ENCODE measurements at regions not wholly inside any gene's neighbourhood (a gene's known extent, or its start where the extent isn't known, plus 50 kb on each side); places are given as distances from the start of the nearest gene placed in this dataset.

GRCh38 chr16:52837251-52837650 is 215.4 kb downstream of the CHD9NB start:
- H3K79me2 ChIP-seq (ENCODE audit: insufficient read depth, low read length), result no peaks in the 10 kb centered on the region
- TF ChIP-seq CTCF (IDR thresholded peaks at IDR 0.05; ENCODE audit: insufficient read depth, low read length, poor library complexity, severe bottlenecking) (no peak), EZH2phosphoT487 (conservative IDR thresholded peaks at IDR 0.05; ENCODE audit: low read length) (no peak)
- H3K4me3 ChIP-seq (ENCODE audit: insufficient read depth, low read length, poor library complexity, severe bottlenecking), result no peak overlapping the region

GRCh38 chr16:52834736-52835465 is 217.8 kb downstream of the CHD9NB start:
- Histone ChIP-seq H3K4me3 (ENCODE audit: insufficient read depth, low read length, poor library complexity, severe bottlenecking) (no peak overlapping the region), H4K20me1 (ENCODE audit: low read depth, low read length) (no peaks in the 10 kb centered on the region), H3F3A (ENCODE audit: insufficient read depth) (no peaks in the 10 kb centered on the region), H3K4me2 (ENCODE audit: low read depth, low read length, poor library complexity, severe bottlenecking) (no peak overlapping the region), H3K36me3 (ENCODE audit: low read length) (no peaks in the 10 kb centered on the region), H3K27ac (ENCODE audit: low read depth, low read length) (no peak overlapping the region), H3K79me2 (ENCODE audit: insufficient read depth, low read length) (no peaks in the 10 kb centered on the region), H3K9me2 (replicated peaks; ENCODE audit: insufficient read depth, low read length) (no peaks in the 10 kb centered on the region), H3K9ac (ENCODE audit: low read length) (no peak overlapping the region), H3K27me3 (ENCODE audit: low read length) (no peaks in the 10 kb centered on the region), H3K9me3 (ENCODE audit: insufficient read depth, low read length) (no peaks in the 10 kb centered on the region), H2AFZ (ENCODE audit: low read depth, low read length, severe bottlenecking) (no peak overlapping the region)
- no peak for TF ChIP-seq EZH2phosphoT487 (conservative IDR thresholded peaks at IDR 0.05; ENCODE audit: low read length)
- no peak for TF ChIP-seq CTCF (IDR thresholded peaks at IDR 0.05; ENCODE audit: insufficient read depth, low read length, poor library complexity, severe bottlenecking)

More at GRCh38 chr16:52837251-52837650, 215.4 kb downstream of the CHD9NB start:
- H3K9me2 ChIP-seq (replicated peaks; ENCODE audit: insufficient read depth, low read length), result no peaks in the 10 kb centered on the region
- H3K27ac ChIP-seq (ENCODE audit: low read depth, low read length), result no peak overlapping the region
- no peak overlapping the region for H3K4me2 ChIP-seq (ENCODE audit: low read depth, low read length, poor library complexity, severe bottlenecking)
- H3K9ac ChIP-seq (ENCODE audit: low read length), result no peak overlapping the region
- H3K9me3 ChIP-seq (ENCODE audit: insufficient read depth, low read length), result no peaks in the 10 kb centered on the region
- H3K36me3 ChIP-seq (ENCODE audit: low read length), result no peaks in the 10 kb centered on the region
- H2AFZ ChIP-seq (ENCODE audit: low read depth, low read length, severe bottlenecking), result no peak overlapping the region
- no peaks in the 10 kb centered on the region for H3F3A ChIP-seq (ENCODE audit: insufficient read depth)
- no peaks in the 10 kb centered on the region for H4K20me1 ChIP-seq (ENCODE audit: low read depth, low read length)
- no peaks in the 10 kb centered on the region for H3K27me3 ChIP-seq (ENCODE audit: low read length)

- H3K4me3 ChIP-seq (ENCODE audit: insufficient read depth, low read length, poor library complexity, severe bottlenecking), result no peak overlapping the region
- no peaks in the 10 kb centered on the region for H3K36me3 ChIP-seq (ENCODE audit: low read length)
- TF ChIP-seq CTCF (IDR thresholded peaks at IDR 0.05; ENCODE audit: insufficient read depth, low read length, poor library complexity, severe bottlenecking), result no peak
- TF ChIP-seq EZH2phosphoT487 (conservative IDR thresholded peaks at IDR 0.05; ENCODE audit: low read length), result no peak
- no peaks in the 10 kb centered on the region for H3K9me2 ChIP-seq (replicated peaks; ENCODE audit: insufficient read depth, low read length)
- no peak overlapping the region for H3K9ac ChIP-seq (ENCODE audit: low read length)
- no peaks in the 10 kb centered on the region for H3F3A ChIP-seq (ENCODE audit: insufficient read depth)
- no peak overlapping the region for H3K4me2 ChIP-seq (ENCODE audit: low read depth, low read length, poor library complexity, severe bottlenecking)
- no peaks in the 10 kb centered on the region for H3K27me3 ChIP-seq (ENCODE audit: low read length)
- no peaks in the 10 kb centered on the region for H4K20me1 ChIP-seq (ENCODE audit: low read depth, low read length)
- no peaks in the 10 kb centered on the region for H3K9me3 ChIP-seq (ENCODE audit: insufficient read depth, low read length)
- no peak overlapping the region for H2AFZ ChIP-seq (ENCODE audit: low read depth, low read length, severe bottlenecking)
- no peak overlapping the region for H3K27ac ChIP-seq (ENCODE audit: low read depth, low read length)
- no peaks in the 10 kb centered on the region for H3K79me2 ChIP-seq (ENCODE audit: insufficient read depth, low read length)
Measured at GRCh38 chr16:52832771-52833170, 219.9 kb downstream of the CHD9NB start.

Measured in SU-DHL-6 (cell line).